ENCODE measurements at regions not wholly inside any gene's neighbourhood (a gene's known extent, or its start where the extent isn't known, plus 50 kb on each side); places are given as distances from the start of the nearest gene placed in this dataset.

GRCh38 chr9:4353236-4353635, 53.4 kb upstream of the GLIS3 start:
- no peak for TF ChIP-seq CTCF (IDR thresholded peaks at IDR 0.05; ENCODE audit: extremely low read depth, missing control alignments)
- no peak for DNase-seq (ENCODE audit: low spot score)

- TF ChIP-seq CTCF (IDR thresholded peaks at IDR 0.05; ENCODE audit: extremely low read depth, missing control alignments), result no peak
- no peak for DNase-seq (ENCODE audit: low spot score)
These were observed 50.0 kb upstream of the GLIS3 start for GRCh38 chr9:4349816-4350418.

Measured in GM20000 (cell line).